ENCODE measurements at regions not wholly inside any gene's neighbourhood (a gene's known extent, or its start where the extent isn't known, plus 50 kb on each side); places are given as distances from the start of the nearest gene placed in this dataset.
A peak's percentile ranks its signal among the peaks of the same experiment; 100 is the strongest.

GRCh38 chr2:149650006-149650405, 62.4 kb upstream of the MMADHC start:
- no peaks in the 10 kb centered on the region for H3K9me3 Mint-ChIP-seq (ENCODE audit: low read depth, unreplicated experiment)
- intact Hi-C loops (cut with micrococcal nuclease; ENCODE audit: unreplicated experiment): no loop called here
- CTCF ChIA-PET: no interaction called here
- no peaks in the 10 kb centered on the region for H3K27me3 Mint-ChIP-seq (ENCODE audit: unreplicated experiment)
- H3K27ac Mint-ChIP-seq (ENCODE audit: unreplicated experiment): no peak overlapping the region
- no peak for DNase-seq
- TF ChIP-seq CTCF (IDR thresholded peaks at IDR 0.05; ENCODE audit: unreplicated experiment): no peak
- H3K4me1 Mint-ChIP-seq (ENCODE audit: low read depth, unreplicated experiment): peaks cover 25% of the 10 kb centered on the region
- H3K36me3 Mint-ChIP-seq (ENCODE audit: insufficient read depth, unreplicated experiment): no peaks in the 10 kb centered on the region
- H3K4me3 Mint-ChIP-seq (ENCODE audit: low read depth, unreplicated experiment): no peak overlapping the region
- BruUV-seq (replicated peaks): no TSS peak

- peak; percentile 22 for DNase-seq
- CTCF ChIA-PET: no interaction called here
- Mint-ChIP-seq H3K4me3 (ENCODE audit: low read depth, unreplicated experiment) (no peak overlapping the region), H3K36me3 (ENCODE audit: insufficient read depth, unreplicated experiment) (no peaks in the 10 kb centered on the region), H3K27me3 (ENCODE audit: unreplicated experiment) (no peaks in the 10 kb centered on the region), H3K9me3 (ENCODE audit: low read depth, unreplicated experiment) (peaks cover 3% of the 10 kb centered on the region), H3K27ac (ENCODE audit: unreplicated experiment) (peak overlapping the region; percentile 73), H3K4me1 (ENCODE audit: low read depth, unreplicated experiment) (peaks cover 16% of the 10 kb centered on the region)
- intact Hi-C loops (cut with micrococcal nuclease; ENCODE audit: unreplicated experiment): no loop called here
- TF ChIP-seq CTCF (IDR thresholded peaks at IDR 0.05; ENCODE audit: unreplicated experiment): no peak
- BruUV-seq (replicated peaks): no TSS peak
Measured at GRCh38 chr2:149648282-149649030, 60.9 kb upstream of the MMADHC start.

GRCh38 chr2:149645391-149645790, 57.8 kb upstream of the MMADHC start:
- CTCF ChIA-PET: interaction anchor here (0.6 kb wide), 1 partner anchor 123 kb away, joined by 3 read pairs; no protein-coding TSS in a partner anchor
- H3K36me3 Mint-ChIP-seq (ENCODE audit: insufficient read depth, unreplicated experiment): no peaks in the 10 kb centered on the region
- intact Hi-C loops (cut with micrococcal nuclease; ENCODE audit: unreplicated experiment): no loop called here
- H3K4me1 Mint-ChIP-seq (ENCODE audit: low read depth, unreplicated experiment): peaks cover 16% of the 10 kb centered on the region
- DNase-seq: no peak
- no peaks in the 10 kb centered on the region for H3K27me3 Mint-ChIP-seq (ENCODE audit: unreplicated experiment)
- no peak overlapping the region for H3K4me3 Mint-ChIP-seq (ENCODE audit: low read depth, unreplicated experiment)
- H3K9me3 Mint-ChIP-seq (ENCODE audit: low read depth, unreplicated experiment): peaks cover 10% of the 10 kb centered on the region
- TF ChIP-seq CTCF (IDR thresholded peaks at IDR 0.05; ENCODE audit: unreplicated experiment): no peak
- no TSS peak for BruUV-seq (replicated peaks)
- H3K27ac Mint-ChIP-seq (ENCODE audit: unreplicated experiment): no peak overlapping the region

All from Calu3 (cell line).